Epithelial cell of proximal tubule (primary cell): ENCODE measurements at regions not wholly inside any gene's neighbourhood (a gene's known extent, or its start where the extent isn't known, plus 50 kb on each side); places are given as distances from the start of the nearest gene placed in this dataset.

Source experiments
- DNase-seq: peaks from one replicate; pipeline ENCODE4 v3.0.0-alpha.2; 2011; ENCODE audit warnings: low read depth
- H3K4me3 ChIP-seq: 2 replicates; pipeline ENCODE4 v1.5.1; 2011; ENCODE audit warnings: low read depth, mild to moderate bottlenecking, low read length
- TF ChIP-seq, protein P1 (sequence below): conservative IDR thresholded peaks from 2 replicates; pipeline ENCODE4 v1.5.1; 2012; ENCODE audit warnings: low read depth, mild to moderate bottlenecking, low read length

DNA sequence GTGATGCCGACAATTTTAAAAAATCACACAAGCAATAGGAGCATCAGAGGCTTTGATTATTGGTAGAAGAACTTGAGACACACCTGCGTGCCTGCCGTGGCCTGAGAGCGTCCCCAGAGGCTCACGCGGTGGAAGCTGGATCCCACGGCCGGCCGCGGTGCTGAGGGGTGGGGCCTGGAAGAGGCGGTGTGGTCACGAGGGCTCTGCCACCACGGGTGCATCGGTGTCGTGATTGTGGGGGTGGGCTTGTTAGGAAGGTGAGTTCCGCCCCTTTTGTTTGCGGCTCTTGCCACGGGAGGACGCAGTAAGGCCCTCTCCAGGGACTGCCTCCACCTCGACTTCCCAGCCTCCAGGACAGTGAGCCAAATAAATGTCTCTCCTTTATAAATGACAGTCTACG, 77.2 kb upstream of the ADRA2C start:
- TF ChIP-seq, protein P1, sequence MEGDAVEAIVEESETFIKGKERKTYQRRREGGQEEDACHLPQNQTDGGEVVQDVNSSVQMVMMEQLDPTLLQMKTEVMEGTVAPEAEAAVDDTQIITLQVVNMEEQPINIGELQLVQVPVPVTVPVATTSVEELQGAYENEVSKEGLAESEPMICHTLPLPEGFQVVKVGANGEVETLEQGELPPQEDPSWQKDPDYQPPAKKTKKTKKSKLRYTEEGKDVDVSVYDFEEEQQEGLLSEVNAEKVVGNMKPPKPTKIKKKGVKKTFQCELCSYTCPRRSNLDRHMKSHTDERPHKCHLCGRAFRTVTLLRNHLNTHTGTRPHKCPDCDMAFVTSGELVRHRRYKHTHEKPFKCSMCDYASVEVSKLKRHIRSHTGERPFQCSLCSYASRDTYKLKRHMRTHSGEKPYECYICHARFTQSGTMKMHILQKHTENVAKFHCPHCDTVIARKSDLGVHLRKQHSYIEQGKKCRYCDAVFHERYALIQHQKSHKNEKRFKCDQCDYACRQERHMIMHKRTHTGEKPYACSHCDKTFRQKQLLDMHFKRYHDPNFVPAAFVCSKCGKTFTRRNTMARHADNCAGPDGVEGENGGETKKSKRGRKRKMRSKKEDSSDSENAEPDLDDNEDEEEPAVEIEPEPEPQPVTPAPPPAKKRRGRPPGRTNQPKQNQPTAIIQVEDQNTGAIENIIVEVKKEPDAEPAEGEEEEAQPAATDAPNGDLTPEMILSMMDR: no peak

DNA sequence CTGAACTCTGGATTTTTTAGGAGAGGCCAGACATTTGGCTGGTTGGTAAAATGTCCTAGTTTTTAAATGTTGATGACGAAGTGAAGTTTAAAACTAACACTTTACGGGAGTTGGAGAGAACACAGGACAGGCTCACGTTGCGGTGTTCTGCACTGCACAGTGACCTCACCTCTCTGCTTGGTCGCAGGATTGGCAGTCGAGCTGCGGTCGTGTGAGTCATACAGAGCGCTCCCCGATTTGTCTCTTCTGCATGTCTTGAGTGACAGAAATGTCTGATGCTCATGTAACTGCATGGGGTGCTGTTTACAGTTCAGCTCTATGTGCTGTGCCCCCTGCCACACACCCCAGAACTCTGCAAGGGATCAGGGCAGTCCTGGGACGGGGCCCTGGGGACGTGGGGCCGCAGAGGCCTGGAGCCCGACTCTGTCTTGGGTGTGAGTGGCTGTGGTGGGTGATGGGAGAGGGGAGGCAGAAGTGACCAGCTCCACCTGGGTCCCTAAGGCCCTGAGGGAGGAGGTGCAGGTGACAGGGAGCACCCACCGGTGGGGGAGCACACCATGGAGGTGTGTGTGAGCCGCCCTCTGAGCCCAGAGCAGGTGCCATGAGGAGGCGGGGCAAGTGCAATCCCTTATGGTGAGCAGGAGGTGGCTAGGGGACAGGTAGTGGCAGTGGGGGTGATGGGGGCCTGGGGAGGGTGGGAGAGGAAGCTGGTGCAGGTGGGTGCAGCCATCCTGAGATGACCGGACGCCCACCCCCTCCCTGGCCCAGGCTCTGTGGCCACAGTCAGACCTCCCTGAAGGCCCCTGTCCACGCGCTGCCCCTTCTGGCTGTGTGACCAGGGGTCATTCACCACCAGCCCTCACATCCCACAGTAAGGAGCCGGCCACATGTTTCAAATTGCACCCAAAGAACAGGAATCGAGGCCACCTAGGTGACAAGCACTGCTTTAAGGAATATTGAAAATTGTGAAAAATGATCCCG, 77.9 kb upstream of the ADRA2C start:
- DNase-seq: no peak
- no peak overlapping the region for H3K4me3 ChIP-seq
- TF ChIP-seq, protein P1: no peak

More for the DNA sequence above, 77.2 kb upstream of the ADRA2C start:
- H3K4me3 ChIP-seq: no peak overlapping the region
- no peak for DNase-seq

DNA sequence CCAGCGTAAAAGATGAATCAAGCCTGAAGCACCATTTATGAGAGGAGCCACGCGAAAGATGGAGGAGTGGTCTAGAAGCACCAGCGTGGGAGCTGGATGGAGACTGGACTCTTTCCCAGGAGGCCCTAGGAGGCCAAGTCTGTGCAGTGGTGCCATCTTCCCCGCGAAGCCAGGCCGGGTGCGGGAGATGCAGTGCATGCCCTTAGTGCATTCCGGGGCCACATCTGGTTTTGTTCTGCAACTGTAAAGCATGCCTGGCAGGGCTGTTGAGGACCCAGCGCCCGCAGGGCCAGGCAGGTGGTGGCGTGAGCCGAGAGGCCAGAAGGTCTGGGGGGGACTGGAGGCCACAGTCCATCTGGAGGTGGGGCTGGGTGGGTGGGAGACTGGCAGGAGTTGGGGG, 78.6 kb upstream of the ADRA2C start:
- TF ChIP-seq, protein P1: no peak
- no peak overlapping the region for H3K4me3 ChIP-seq
- no peak for DNase-seq

DNA sequence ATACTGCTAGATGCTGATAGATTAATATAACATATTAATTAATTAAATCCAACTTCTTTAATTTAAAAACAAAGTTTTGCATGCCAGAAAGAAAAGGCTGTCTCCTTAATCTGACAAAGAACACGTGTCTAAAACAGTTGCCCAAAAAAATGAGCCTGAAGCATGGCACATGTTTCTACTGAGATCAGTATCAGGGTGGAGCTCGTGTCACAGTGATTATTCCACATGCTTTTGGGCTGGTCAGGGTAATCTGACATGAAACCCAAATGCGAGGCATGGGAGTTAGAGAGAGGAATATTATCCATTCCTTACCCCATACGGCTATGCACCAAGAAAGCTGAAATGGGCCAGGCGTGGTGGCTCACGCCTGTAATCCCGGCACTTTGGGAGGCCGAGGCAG, 79.4 kb upstream of the ADRA2C start:
- H3K4me3 ChIP-seq: no peak overlapping the region
- TF ChIP-seq, protein P1: no peak
- DNase-seq: no peak

DNA sequence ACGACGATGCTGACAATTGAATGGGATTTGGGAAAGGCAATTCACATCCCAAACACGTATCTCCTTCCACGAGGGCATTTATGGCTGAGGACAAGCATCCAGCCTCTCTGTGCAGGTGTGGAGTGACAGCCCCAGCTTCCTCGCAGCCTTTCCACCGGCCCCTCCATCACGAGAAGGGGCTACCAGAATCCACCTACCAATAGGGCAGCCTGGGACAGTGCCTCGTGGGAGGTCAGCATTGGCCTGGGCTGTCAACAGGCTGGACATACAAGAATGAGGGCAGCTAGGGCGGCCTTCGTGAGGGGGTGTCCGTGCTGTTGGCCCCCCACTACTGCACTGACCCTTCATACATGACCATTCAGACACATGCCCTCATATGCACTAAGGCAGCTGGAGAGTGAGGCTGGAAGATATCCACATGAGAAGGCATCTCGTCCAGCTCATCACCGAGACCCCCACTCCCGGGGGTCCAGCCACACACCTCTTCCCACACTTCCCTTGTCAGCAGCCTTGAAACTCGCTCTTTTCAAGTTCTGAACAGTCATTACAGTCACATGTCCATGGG, 81.0 kb upstream of the ADRA2C start:
- H3K4me3 ChIP-seq: no peak overlapping the region
- no peak for DNase-seq

DNA sequence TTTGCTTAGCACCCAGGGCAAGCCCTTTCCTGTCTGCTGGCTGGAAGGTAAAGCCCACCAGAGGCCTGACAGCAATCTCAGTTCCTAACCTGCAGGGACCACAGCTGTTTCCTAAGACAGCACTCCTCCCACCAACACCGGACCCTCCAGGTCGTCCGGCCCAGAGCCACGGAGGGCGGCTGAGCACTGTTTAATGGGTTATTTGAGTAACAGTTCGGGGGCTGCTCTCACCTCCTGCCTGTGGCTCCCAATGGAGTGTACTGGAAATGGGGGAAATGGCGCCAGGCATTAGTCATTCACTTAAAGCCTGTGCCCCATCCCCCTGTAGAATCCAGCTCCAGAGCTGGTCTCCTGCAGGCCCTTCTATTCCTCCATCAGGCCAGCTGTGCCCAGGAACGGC, 81.6 kb upstream of the ADRA2C start:
- no peak overlapping the region for H3K4me3 ChIP-seq
- TF ChIP-seq, protein P1: no peak
- no peak for DNase-seq

More for the DNA sequence above, 81.0 kb upstream of the ADRA2C start:
- TF ChIP-seq, protein P1: no peak
